Erythroblast (primary cell): ENCODE measurements at regions not wholly inside any gene's neighbourhood (a gene's known extent, or its start where the extent isn't known, plus 50 kb on each side); places are given as distances from the start of the nearest gene placed in this dataset.

Experiments
- GATA1 ChIP-seq: IDR thresholded peaks from 2 replicates; pipeline ENCODE4 v1.6.1; 2011; ENCODE audit warnings: low read depth, mild to moderate bottlenecking, control low read depth, low read length, moderate library complexity
- POLR2A ChIP-seq: IDR thresholded peaks from 2 replicates; pipeline ENCODE4 v1.6.1; 2011; ENCODE audit warnings: mild to moderate bottlenecking, low read length

GRCh38 chr5:82519558-82519957 lies 241.4 kb upstream of the RPS23 start:
- TF ChIP-seq POLR2A (no peak), GATA1 (no peak)
